GM13976 (cell line): ENCODE measurements at regions not wholly inside any gene's neighbourhood (a gene's known extent, or its start where the extent isn't known, plus 50 kb on each side); places are given as distances from the start of the nearest gene placed in this dataset.

ENCODE experiments used
- DNase-seq: peaks from one replicate; pipeline ENCODE4 v3.0.0; 2012; ENCODE audit warnings: low spot score
- CTCF ChIP-seq: IDR thresholded peaks from 2 replicates; pipeline ENCODE4 v1.5.1; 2012; ENCODE audit warnings: borderline replicate concordance, mild to moderate bottlenecking; ENCODE audit not compliant: insufficient read depth; ENCODE audit errors: extremely low read depth, missing control alignments, control extremely low read depth
- in situ Hi-C: fragments of 300-500 bp; cut with MboI; formaldehyde crosslinking; loops from one replicate; pipeline ENCODE4 v1.12.0; 2022; ENCODE audit warnings: low sequenced_read_pairs, mixed read lengths, inconsistent platforms; ENCODE audit not compliant: unreplicated experiment

- in situ Hi-C loops, result no loop called here
- no peak for DNase-seq
- TF ChIP-seq CTCF, result no peak
Measured at GRCh38 chr15:47304656-47305055, 412.6 kb upstream of the SEMA6D start.

GRCh38 chr15:47312161-47312560, 405.1 kb upstream of the SEMA6D start:
- DNase-seq, result no peak
- TF ChIP-seq CTCF, result no peak
- in situ Hi-C loops, result no loop called here

- in situ Hi-C loops, result no loop called here
- DNase-seq, result no peak
- TF ChIP-seq CTCF, result no peak
Measured at GRCh38 chr15:47326410-47327333, 390.6 kb upstream of the SEMA6D start.

GRCh38 chr15:47331829-47332393, 385.4 kb upstream of the SEMA6D start:
- no peak for TF ChIP-seq CTCF
- DNase-seq, result no peak
- in situ Hi-C loops, result no loop called here

- DNase-seq, result no peak
Measured at GRCh38 chr15:47332481-47332880, 384.8 kb upstream of the SEMA6D start.

GRCh38 chr15:47333734-47334133, 383.6 kb upstream of the SEMA6D start:
- in situ Hi-C loops, result no loop called here
- TF ChIP-seq CTCF, result no peak

More at GRCh38 chr15:47332481-47332880, 384.8 kb upstream of the SEMA6D start:
- TF ChIP-seq CTCF, result no peak
- in situ Hi-C loops, result no loop called here

More at GRCh38 chr15:47333734-47334133, 383.6 kb upstream of the SEMA6D start:
- no peak for DNase-seq
